NCI-H2171 treated with DMSO at 0.1 percent for 48 hours (cell line): ENCODE measurements at regions not wholly inside any gene's neighbourhood (a gene's known extent, or its start where the extent isn't known, plus 50 kb on each side); places are given as distances from the start of the nearest gene placed in this dataset.
"Not testable (repeated sequence)": the region's sequence is repeated elsewhere in the genome, so short reads cannot be mapped to it uniquely, and the experiment has no call there.

ENCODE experiments used
- DNase-seq: peaks from one replicate; lab custom pipeline; 2025; lab: John Stamatoyannopoulos, UW

GRCh38 chr3:82509106-82509842 is 747.8 kb upstream of the GBE1 start:
- no peak for DNase-seq

DNA sequence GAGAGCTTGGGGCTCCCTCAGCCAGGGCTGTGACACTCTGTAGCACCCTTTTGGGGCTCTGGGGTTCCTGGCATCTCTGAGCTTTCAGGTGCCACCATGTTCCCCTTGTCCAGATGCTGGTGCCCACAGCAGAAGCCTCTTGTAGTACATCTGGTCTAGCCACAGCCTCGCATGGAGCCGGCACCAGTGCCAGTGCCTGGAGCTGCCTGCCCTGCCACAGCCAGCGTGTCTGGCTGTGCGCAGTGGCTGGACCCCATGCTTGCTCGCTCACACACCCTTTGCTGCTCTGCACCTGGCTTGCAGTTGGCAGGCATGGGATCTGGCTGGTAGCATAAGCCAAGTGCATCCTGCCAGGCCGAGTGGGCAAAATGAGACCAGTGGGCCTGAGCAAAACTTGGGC is 744.8 kb upstream of the GBE1 start:
- no peak for DNase-seq

DNA sequence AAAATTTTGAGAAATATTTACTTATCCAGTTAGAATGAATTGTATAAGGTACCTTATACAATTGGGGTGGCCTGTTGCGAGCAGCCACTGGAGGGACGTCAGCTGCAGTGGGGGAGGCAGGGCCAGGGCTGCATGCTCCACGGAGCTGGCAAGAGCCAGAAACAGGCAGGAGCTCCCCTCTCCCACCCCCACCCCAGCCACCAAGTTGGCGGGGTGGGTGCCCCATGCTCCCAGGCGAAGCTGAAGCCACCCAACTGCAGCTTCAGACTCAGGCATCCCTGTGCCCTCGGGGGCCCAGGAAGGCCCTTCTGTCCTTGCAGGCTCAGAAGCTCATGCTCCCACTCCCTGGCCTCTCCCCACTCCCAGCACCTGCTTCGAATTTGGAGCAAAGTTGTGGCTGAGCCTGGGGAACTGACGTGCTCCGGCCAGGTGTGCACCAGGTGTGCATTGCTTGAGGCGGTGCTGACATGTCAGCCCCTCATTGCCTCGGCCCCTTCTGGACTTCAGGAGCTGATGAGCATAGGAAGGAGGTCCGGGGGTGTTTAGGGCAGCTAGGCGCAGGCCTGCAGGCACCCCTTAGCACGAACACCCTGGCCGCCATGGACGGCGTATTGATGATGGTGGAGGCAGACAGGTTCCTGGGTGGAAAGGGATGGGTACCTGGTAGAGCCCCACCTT is 743.8 kb upstream of the GBE1 start:
- DNase-seq: no peak

DNA sequence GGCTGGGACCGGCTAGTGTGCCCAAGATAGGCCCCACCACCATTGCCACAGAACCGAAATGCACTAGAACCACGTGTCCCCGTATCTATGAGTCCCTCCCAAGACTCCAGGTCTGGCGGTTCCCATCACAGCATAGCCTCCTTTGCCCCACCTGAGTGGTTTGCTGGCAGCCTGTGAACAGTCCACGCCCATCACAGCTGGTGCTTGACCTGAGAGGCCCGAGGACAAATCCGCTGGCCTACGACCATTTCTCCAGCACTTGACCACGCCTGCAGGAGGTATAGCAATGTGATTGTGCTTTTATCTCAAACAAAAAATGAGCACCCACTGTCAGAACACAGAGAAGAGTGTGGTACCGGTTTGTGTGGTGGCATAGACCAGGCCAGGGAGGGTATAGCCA is 736.7 kb upstream of the GBE1 start:
- DNase-seq: no peak

DNA sequence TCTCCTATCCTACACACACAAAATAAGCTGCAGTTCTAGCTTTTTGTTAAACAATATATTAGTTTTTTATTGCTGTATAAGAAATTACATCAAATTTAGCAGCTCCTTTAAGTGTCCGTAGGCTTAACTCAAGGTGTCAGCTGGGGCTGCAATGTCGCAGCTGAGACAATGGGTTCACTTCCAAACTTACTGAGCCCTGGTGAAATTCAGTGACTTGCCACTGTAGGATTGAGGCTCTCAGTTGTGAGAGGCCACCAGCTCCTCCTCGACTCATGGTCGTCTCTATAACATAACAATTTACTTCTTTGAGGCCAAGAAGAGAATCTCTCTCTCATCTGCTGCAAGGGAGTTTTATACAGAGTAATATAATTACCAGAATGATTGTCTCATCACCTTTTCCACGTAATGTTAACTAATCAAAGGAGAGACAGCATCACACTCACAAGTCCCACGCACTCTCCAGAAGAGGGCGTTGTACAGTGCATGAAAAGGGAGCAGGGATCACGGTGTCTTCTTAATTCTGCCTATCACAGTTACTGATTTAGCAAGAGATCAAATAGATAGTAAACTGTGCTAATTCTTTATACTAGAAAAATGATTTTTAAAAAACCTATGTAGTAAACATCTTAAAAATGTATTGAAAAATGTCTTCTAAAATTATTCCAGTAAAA is 735.6 kb upstream of the GBE1 start:
- no peak for DNase-seq

GRCh38 chr3:82495655-82496054 is 734.2 kb upstream of the GBE1 start:
- DNase-seq: no peak

DNA sequence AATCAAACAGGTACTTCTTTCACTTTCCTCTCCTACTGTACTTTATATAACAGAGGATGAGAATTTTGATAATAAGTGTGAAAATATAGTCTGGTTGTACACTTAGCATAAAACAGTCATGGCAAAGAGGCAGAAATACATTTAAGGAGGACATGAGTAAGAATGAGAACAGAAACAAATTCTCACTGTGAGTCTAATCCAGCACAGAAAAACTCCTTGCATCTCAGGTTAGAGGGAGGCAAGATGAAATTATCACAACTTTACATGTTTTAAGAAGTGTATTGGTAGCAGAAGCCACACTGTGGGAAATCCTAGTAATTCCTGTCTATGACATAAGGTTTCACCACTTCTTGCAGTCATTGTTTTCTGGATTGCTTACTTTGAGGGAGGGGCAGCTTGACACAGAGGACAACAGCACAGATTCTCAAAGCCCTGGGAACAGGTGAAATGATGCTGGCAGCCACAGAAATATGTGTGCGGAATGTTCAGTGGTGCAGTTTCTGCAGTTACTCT is 733.6 kb upstream of the GBE1 start:
- no peak for DNase-seq

DNA sequence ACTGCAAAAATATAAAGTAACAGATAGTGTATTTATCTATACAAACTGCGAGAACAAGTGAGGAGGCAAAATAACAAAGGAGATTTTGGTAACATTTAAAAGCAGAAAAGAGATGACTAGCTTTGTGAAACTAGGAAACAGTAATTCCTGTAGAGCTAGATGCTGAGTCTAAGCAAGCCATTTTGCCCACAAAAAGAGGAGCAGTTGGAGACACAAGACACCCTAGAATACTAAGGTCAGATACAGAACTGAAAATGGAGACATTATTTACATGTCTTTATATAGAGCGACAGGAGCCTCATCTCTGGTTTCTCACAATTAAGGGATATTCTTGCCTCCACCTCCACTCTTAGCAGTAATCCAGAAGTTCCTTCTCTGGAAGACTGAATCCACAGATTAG is 732.4 kb upstream of the GBE1 start:
- DNase-seq: no peak

GRCh38 chr3:82475306-82475705 is 713.9 kb upstream of the GBE1 start:
- no peak for DNase-seq

DNA sequence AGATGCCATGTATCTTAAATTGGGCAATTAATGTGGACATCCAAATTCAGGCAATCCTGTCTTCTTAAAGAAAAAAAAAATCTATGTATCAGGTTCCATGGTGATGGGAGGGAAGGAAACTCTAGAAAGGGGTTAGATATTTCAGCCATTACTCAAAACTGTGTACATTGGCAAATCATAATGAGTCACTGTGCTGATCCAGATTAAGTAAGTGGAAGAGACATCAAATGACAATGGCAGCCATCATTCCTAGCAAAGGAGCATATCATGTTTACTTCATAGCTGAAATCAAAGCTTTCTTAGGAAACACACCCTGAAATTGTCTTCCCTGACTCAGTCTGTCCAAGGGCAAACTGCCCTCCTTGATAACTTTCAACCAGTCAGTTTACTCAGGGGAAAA is 713.3 kb upstream of the GBE1 start:
- peak; percentile 13 for DNase-seq

- DNase-seq: peak; percentile 17
Measured at GRCh38 chr3:82473864-82474541, 712.6 kb upstream of the GBE1 start.

DNA sequence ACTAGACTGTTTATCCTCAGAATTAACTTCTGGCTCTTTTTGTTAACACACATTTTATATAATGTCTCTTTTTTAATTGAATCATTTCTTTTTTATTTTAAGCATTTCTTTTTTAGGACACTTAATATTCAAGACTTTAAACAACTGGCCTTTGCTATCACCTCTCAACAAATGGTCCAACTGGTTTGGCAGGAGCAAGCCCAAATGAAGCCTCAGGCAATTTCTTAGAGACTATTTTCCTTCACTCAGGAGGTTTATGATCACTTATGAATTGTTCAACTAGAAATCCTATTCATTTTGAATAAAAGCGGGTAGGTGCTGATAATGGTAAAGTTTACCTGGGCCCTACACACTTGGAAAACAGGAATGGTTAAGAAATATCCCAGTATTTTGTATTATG is 705.6 kb upstream of the GBE1 start:
- no peak for DNase-seq

GRCh38 chr3:82462977-82463376 is 701.5 kb upstream of the GBE1 start:
- peak; percentile 55 for DNase-seq

- DNase-seq: no peak
Measured at GRCh38 chr3:82461049-82461889, 699.8 kb upstream of the GBE1 start.

GRCh38 chr3:82448320-82448719 is 686.9 kb upstream of the GBE1 start:
- no peak for DNase-seq

DNA sequence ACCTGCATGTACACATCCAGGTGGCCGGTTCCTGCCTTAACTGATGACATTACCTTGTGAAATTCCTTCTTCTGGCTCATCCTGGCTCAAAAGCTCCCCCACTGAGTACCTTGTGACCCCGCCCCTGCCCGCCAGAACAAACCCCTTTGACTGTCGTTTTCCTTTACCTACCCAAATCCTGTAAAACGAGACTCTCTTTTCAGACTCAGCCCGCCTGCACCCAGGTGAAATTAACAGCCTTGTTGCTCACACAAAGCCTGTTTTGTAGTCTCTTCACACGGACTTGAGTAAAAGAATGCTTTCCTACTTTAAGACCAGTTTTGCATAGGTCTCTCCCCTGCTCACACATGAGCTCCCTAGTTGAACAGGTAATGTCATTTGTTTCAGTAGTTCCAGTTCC is 667.4 kb upstream of the GBE1 start:
- not testable (repeated sequence) for DNase-seq

DNA sequence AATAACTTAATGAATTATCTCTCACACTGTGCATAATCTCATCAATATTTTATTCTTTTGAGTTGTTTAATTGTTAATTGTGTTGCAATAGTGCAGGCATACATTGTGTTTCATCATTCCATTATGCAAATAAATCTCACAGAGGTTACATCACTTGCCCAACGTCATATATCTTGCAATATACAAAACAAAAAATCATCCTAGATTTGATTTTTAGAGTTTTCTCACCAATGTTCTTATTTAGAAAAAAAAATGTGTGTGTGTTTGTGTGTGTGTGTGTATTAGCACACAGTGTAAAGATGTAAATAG is 662.5 kb upstream of the GBE1 start:
- DNase-seq: no peak

- no peak for DNase-seq
Measured at GRCh38 chr3:82423268-82424030, 662.0 kb upstream of the GBE1 start.

GRCh38 chr3:82416830-82417229 is 655.4 kb upstream of the GBE1 start:
- DNase-seq: no peak

DNA sequence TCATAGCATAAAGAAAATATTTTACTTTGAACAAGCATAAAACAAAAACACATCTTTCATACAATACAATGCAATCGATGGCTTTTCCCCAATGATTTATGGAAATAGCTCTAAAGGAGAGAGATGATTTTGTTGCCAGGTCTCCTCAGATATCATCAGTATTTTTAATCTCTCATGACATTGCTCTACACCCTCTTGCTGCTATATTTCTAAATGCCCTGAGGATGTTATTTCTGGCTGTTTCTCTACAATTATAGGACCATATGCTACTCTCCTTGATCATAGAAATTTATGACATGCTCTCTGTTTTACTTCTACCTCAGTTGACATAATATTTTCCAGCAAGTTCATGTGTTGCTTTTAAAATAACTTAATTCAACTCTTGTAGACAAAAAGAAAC is 654.9 kb upstream of the GBE1 start:
- DNase-seq: no peak

- DNase-seq: no peak
Measured at GRCh38 chr3:82413171-82413570, 651.7 kb upstream of the GBE1 start.
